Astrocyte (in vitro differentiated cells and primary cell): ENCODE measurements at regions not wholly inside any gene's neighbourhood (a gene's known extent, or its start where the extent isn't known, plus 50 kb on each side); places are given as distances from the start of the nearest gene placed in this dataset.

Experiments
- DNase-seq: peaks from one replicate; pipeline ENCODE4 v3.0.0-alpha.2; 2010; ENCODE audit warnings: low read depth
- FAIRE-seq: peaks from 2 replicates; lab custom pipeline; 2011; peaks lifted over from hg19 to GRCh38; lab: Jason Lieb, UNC
- H2AFZ ChIP-seq: 2 replicates; pipeline ENCODE4 v1.6.0; 2012; ENCODE audit warnings: low read depth, low read length, inconsistent platforms
- H3K27ac ChIP-seq: 2 replicates; pipeline ENCODE4 v1.5.1; 2011; ENCODE audit warnings: low read depth, low read length, inconsistent platforms
- H3K27me3 ChIP-seq: 2 replicates; pipeline ENCODE4 v1.6.0; 2011; ENCODE audit warnings: low read length, inconsistent platforms; ENCODE audit not compliant: insufficient read depth
- H3K36me3 ChIP-seq: 2 replicates; pipeline ENCODE4 v1.5.1; 2011; ENCODE audit warnings: low read length, inconsistent platforms; ENCODE audit not compliant: insufficient read depth
- H3K4me1 ChIP-seq: 2 replicates; pipeline ENCODE4 v1.5.1; 2011; ENCODE audit warnings: low read length, inconsistent platforms; ENCODE audit not compliant: insufficient read depth
- H3K4me2 ChIP-seq: 2 replicates; pipeline ENCODE4 v1.6.0; 2012; ENCODE audit warnings: low read length, inconsistent platforms
- H3K4me3 ChIP-seq: 2 replicates; pipeline ENCODE4 v1.5.1; 2011; ENCODE audit warnings: low read depth, mild to moderate bottlenecking, low read length, inconsistent platforms; ENCODE audit not compliant: insufficient read depth
- H3K79me2 ChIP-seq: 2 replicates; pipeline ENCODE4 v1.6.0; 2012; ENCODE audit warnings: mild to moderate bottlenecking, low read length, inconsistent platforms; ENCODE audit not compliant: insufficient read depth
- H3K9ac ChIP-seq: 2 replicates; pipeline ENCODE4 v1.6.0; 2012; ENCODE audit warnings: mild to moderate bottlenecking, low read length, inconsistent platforms
- H3K9me3 ChIP-seq: 2 replicates; pipeline ENCODE4 v1.5.1; 2012; ENCODE audit warnings: low read depth, mild to moderate bottlenecking, low read length, inconsistent platforms; ENCODE audit not compliant: insufficient read depth
- H4K20me1 ChIP-seq: 2 replicates; pipeline ENCODE4 v1.6.0; 2012; ENCODE audit warnings: low read length, inconsistent platforms; ENCODE audit not compliant: insufficient read depth
- H3K27ac Mint-ChIP-seq: one replicate; pipeline ENCODE4 v1.8.0; 2021; ENCODE audit warnings: mild to moderate bottlenecking, mixed read lengths; ENCODE audit not compliant: unreplicated experiment
- H3K27me3 Mint-ChIP-seq: one replicate; pipeline ENCODE4 v1.8.0; 2021; ENCODE audit warnings: low read depth, mixed read lengths; ENCODE audit not compliant: unreplicated experiment
- H3K36me3 Mint-ChIP-seq: one replicate; pipeline ENCODE4 v1.8.0; 2021; ENCODE audit warnings: low read depth, mixed read lengths; ENCODE audit not compliant: unreplicated experiment
- H3K4me1 Mint-ChIP-seq: one replicate; pipeline ENCODE4 v1.8.0; 2021; ENCODE audit warnings: low read depth, mixed read lengths; ENCODE audit not compliant: unreplicated experiment
- H3K4me3 Mint-ChIP-seq: one replicate; pipeline ENCODE4 v1.8.0; 2021; ENCODE audit warnings: mild to moderate bottlenecking, moderate library complexity, mixed read lengths; ENCODE audit not compliant: unreplicated experiment
- H3K9me3 Mint-ChIP-seq: one replicate; pipeline ENCODE4 v1.8.0; 2021; ENCODE audit warnings: mild to moderate bottlenecking, mixed read lengths; ENCODE audit not compliant: unreplicated experiment
- CTCF ChIP-seq: IDR thresholded peaks from 2 replicates; pipeline ENCODE4 v1.5.1; 2011; ENCODE audit warnings: low read depth, mild to moderate bottlenecking, inconsistent platforms, low read length, moderate library complexity; ENCODE audit not compliant: insufficient read depth
- EZH2 ChIP-seq: IDR thresholded peaks from 2 replicates; pipeline ENCODE4 v1.6.1; 2012; ENCODE audit warnings: mild to moderate bottlenecking, low read length, inconsistent platforms; ENCODE audit not compliant: insufficient read depth

- H3K27ac ChIP-seq, result no peak overlapping the region
- Mint-ChIP-seq H3K4me3 (no peak overlapping the region), H3K4me1 (peaks cover 7% of the 10 kb centered on the region), H3K27ac (no peak overlapping the region), H3K9me3 (peaks cover 2% of the 10 kb centered on the region), H3K36me3 (no peaks in the 10 kb centered on the region), H3K27me3 (peaks cover 7% of the 10 kb centered on the region)
- no peak for DNase-seq
- no peak overlapping the region for H3K4me2 ChIP-seq
- peaks cover 2% of the 10 kb centered on the region for H3K9me3 ChIP-seq
- H3K27me3 ChIP-seq, result no peaks in the 10 kb centered on the region
- H3K4me3 ChIP-seq, result no peak overlapping the region
- TF ChIP-seq CTCF, result no peak
- no peak for FAIRE-seq
- H3K36me3 ChIP-seq, result no peaks in the 10 kb centered on the region
- peaks cover 4% of the 10 kb centered on the region for H3K4me1 ChIP-seq
- H3K79me2 ChIP-seq, result no peaks in the 10 kb centered on the region
- H4K20me1 ChIP-seq, result no peaks in the 10 kb centered on the region
- H2AFZ ChIP-seq, result no peak overlapping the region
- H3K9ac ChIP-seq, result no peak overlapping the region
Measured at GRCh38 chr11:15505155-15505554, 390.4 kb downstream of the INSC start.

GRCh38 chr11:15507592-15507991 is 392.9 kb downstream of the INSC start:
- DNase-seq, result peak; percentile 56
- H3K4me2 ChIP-seq, result peak overlapping the region; percentile 76
- H3K79me2 ChIP-seq, result no peaks in the 10 kb centered on the region
- Mint-ChIP-seq H3K4me1 (peaks cover 7% of the 10 kb centered on the region), H3K36me3 (no peaks in the 10 kb centered on the region), H3K27me3 (peaks cover 4% of the 10 kb centered on the region), H3K27ac (no peak overlapping the region), H3K9me3 (peaks cover 2% of the 10 kb centered on the region), H3K4me3 (no peak overlapping the region)
- H3K27me3 ChIP-seq, result no peaks in the 10 kb centered on the region
- no peak overlapping the region for H2AFZ ChIP-seq
- no peak overlapping the region for H3K27ac ChIP-seq
- peaks cover 2% of the 10 kb centered on the region for H3K9me3 ChIP-seq
- FAIRE-seq, result no peak
- no peaks in the 10 kb centered on the region for H4K20me1 ChIP-seq
- peak overlapping the region; percentile 7 for H3K9ac ChIP-seq
- peak overlapping the region; percentile 19 for H3K4me3 ChIP-seq
- H3K4me1 ChIP-seq, result peaks cover 4% of the 10 kb centered on the region
- no peak for TF ChIP-seq CTCF
- no peak for TF ChIP-seq EZH2
- H3K36me3 ChIP-seq, result no peaks in the 10 kb centered on the region

- Mint-ChIP-seq H3K4me1 (peaks cover 7% of the 10 kb centered on the region), H3K9me3 (peaks cover under 1% of the 10 kb centered on the region), H3K4me3 (no peak overlapping the region), H3K27ac (no peak overlapping the region), H3K27me3 (no peaks in the 10 kb centered on the region), H3K36me3 (no peaks in the 10 kb centered on the region)
- Histone ChIP-seq H3K27ac (no peak overlapping the region), H3K4me1 (peaks cover 4% of the 10 kb centered on the region), H3K27me3 (no peaks in the 10 kb centered on the region), H3K36me3 (no peaks in the 10 kb centered on the region), H3K9me3 (no peaks in the 10 kb centered on the region), H2AFZ (no peak overlapping the region), H3K4me3 (no peak overlapping the region), H4K20me1 (no peaks in the 10 kb centered on the region), H3K4me2 (no peak overlapping the region), H3K79me2 (no peaks in the 10 kb centered on the region), H3K9ac (no peak overlapping the region)
- TF ChIP-seq CTCF (no peak), EZH2 (no peak)
- no peak for FAIRE-seq
- no peak for DNase-seq
Measured at GRCh38 chr11:15509082-15509481, 394.4 kb downstream of the INSC start.
